CD4-positive, alpha-beta T cell treated with Interleukin-2 at 100 ng/mL for 4 hours (primary cell): ENCODE measurements at regions not wholly inside any gene's neighbourhood (a gene's known extent, or its start where the extent isn't known, plus 50 kb on each side); places are given as distances from the start of the nearest gene placed in this dataset.
"Not testable (repeated sequence)": the region's sequence is repeated elsewhere in the genome, so short reads cannot be mapped to it uniquely, and the experiment has no call there.

Experiments
- DNase-seq: peaks from one replicate; pipeline ENCODE4 v3.0.0-alpha.2; 2020; ENCODE audit warnings: low spot score

GRCh38 chr3:20637729-20638128, 451.7 kb upstream of the SGO1 start:
- DNase-seq, result no peak

GRCh38 chr3:20622304-20622703, 436.3 kb upstream of the SGO1 start:
- no peak for DNase-seq

DNA sequence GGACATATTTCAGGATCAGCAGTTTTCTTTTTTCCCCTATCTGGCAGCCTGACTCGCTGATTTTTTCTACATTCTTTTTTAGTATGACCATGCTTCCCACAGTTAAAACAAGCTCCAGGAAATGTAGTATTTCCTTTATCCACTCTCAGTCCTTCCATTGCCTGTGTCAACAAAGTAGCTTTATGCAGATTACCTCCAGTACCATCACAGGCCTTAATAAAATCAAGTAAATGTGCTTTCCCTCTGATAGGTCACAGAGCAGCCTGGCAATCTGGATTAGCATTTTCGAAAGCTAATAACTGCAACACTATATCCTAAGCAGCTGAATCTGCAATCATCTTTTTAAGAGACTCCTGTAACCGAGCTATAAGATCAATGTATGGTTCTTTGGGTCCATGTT, 432.6 kb upstream of the SGO1 start:
- not testable (repeated sequence) for DNase-seq

- not testable (repeated sequence) for DNase-seq
These were observed 432.2 kb upstream of the SGO1 start for GRCh38 chr3:20618181-20618580.

- DNase-seq, result not testable (repeated sequence)
These were observed 430.0 kb upstream of the SGO1 start for GRCh38 chr3:20615982-20616381.

DNA sequence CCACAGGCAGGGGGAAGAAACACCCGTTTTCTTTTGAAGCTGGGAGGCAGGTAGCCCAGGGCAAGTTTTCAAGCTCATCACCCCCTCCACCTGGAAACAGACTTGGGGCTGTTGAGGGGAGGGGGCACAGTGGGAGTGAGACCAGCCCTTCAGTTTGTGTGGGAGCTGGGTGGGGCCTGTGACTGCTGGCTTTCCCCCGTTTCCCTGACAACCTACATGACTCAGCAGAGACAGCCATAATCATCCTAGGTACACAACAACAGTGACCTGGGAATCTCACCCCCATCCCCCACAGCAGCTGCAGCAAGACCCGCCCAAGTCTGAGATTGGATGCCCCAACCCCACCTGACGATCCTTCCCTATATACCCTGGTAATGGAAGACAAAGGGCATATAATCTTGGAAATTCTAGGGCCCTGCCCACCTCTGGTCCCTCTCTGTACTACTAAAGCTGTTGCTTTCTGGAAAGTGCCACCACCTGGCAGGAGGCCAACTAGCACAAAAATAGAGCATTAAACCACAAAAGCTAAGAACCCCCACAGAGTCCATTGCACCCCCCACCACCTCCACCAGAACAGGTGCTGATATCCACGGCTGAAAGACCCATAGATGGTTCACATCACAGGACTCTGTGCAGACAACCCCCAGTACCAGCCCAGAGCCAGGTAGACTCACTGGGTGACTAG, 422.2 kb upstream of the SGO1 start:
- DNase-seq, result no peak

DNA sequence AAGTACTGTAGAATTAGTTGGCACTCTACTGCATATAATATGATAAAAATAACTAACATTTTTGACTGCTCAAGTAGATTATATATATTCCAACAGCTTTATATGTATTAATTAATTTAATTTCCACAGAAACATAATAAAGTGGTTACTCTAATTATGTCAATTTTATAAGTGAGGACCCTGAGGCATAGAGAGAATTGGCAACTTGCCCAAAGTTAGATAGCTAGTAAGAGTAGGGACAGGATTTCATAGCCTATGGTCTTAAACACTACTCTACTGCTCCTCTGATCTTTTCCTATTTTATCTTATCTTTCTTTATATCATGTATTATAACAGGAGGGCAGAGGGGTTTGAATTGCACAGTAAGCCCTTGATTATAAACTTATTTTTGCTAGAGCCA, 418.7 kb upstream of the SGO1 start:
- DNase-seq, result no peak

GRCh38 chr3:20589275-20589674, 403.3 kb upstream of the SGO1 start:
- no peak for DNase-seq

DNA sequence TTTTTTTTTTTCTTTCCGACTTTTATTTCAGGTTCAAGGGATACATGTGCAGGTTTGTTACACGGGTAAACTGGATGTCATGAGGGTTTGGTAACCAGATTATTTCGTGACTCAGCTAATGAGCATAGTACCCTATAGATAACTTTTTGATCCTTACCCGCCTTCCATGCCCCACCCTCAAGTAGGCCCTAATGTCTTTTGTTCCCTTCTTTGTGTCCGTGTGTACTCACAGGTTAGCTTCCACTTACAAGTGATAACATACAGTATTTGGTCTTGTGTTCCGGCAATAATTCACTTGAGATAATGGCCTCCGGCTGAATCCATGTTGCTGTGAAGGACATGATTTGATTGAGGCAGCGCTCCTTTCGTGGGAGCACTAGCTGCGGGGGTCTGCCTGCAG, 402.8 kb upstream of the SGO1 start:
- no peak for DNase-seq

DNA sequence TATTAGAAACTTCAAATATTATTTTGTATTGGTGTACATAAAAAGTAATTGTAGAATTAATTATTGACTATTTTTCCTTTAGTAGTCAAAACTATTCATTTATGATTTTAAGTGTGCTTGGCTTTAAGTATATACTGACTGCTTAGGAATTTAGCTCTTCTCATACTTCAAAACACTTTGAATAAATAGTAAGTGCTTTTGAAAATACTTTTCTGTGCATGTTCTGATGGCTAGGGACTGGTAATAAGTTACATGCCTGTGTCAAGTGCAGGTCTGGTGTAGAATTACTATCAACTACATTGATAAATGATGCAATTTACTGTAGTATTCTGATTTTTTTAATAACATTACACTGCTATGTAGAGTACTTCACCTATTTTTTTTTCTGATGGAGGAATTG, 397.6 kb upstream of the SGO1 start:
- no peak for DNase-seq

DNA sequence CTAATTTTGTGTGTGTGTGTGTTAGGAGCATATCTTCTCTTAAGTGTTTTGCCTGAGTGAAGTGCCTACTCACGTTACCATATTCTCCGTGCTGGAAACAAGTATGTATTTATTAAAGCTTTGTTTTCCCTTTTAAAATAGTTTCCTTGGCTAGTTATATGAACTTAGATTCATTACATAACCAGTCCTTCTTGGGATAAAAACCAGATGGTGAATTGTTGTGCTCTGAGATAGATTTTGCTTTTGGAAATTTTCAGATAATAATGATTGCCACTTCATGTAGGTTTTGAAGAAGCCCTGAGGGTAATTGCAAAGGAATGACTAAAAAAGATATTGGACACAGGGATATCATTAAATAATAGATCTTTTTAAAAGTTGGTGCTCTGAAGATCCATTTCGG, 390.2 kb upstream of the SGO1 start:
- DNase-seq, result no peak

DNA sequence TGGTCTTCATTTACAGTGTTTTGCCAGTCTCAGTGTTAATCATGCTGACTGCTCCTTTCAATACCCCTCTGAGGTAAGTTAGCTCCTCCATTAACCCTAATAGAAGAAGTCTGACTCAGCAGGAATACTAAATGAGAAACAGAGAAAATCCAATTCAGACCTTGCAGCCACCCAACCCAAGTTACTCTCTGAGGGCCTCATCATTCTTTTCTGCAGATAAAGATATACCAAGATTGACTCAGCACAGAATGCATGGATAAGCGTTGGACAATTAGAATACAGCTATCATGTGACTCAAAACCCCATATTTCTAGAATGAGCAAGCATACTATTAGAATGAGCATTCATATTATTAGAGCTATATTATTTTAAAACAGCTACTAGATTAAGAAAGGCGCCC, 389.1 kb upstream of the SGO1 start:
- no peak for DNase-seq

- no peak for DNase-seq
These were observed 388.7 kb upstream of the SGO1 start for GRCh38 chr3:20574746-20575145.

DNA sequence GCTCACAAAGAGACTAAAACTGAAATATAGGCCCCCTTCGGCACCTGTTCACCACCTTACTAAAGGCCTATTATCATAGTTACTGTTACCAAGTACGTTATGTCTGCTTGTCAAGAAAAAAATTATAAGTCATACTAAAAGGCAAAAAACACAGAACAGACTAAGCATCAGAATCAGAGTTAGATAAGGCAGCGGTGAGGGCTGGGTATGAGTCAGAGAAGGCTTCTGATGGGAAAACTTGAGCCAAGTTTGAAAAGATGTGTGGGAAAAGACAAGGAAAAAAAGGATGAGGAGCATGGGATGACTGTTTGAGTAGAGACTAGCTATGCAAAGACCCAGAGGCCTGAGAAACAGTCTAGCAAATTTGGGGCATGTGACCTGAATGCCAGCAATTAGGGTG, 387.2 kb upstream of the SGO1 start:
- DNase-seq, result no peak

- no peak for DNase-seq
These were observed 386.5 kb upstream of the SGO1 start for GRCh38 chr3:20572473-20572872.

- DNase-seq, result no peak
These were observed 383.3 kb upstream of the SGO1 start for GRCh38 chr3:20569310-20569709.

DNA sequence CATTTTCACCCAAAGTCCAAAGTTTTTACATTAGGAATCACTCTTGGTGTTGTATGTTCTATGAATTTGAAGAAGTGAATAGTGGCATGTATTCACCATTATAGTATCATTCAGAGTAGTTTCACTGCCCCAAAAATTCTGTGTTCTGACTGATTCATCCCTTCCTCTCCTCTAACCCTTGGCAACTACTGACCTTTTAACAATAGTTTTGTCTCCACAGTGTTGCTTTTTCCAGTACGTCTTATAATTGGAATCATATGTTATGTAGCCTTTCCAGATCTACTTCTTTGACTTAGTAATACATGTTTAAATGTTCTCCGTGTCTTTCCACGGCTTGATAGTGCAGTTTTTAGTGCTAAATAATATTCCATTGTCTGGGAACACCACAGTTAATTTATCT, 379.0 kb upstream of the SGO1 start:
- DNase-seq, result no peak

DNA sequence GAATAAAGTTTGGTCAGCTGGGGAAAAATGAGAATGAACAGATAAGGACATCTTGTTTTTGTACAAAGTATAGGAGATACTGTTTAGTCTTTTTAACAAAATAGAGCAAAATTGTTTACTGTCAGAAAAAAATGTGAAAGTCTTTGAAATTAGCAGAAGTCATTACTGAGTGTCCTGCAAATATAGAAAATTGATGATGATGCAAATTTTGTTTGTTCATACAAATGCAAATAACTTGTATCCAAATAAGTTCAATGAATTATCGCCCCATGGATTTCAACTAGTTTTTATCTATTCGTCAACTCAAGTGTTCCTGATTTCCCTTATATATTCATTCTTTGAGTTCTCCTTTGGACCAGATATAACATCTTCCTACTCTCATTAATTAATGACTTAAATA, 378.0 kb upstream of the SGO1 start:
- DNase-seq, result no peak

- no peak for DNase-seq
These were observed 377.2 kb upstream of the SGO1 start for GRCh38 chr3:20563251-20563650.

- no peak for DNase-seq
These were observed 375.2 kb upstream of the SGO1 start for GRCh38 chr3:20561166-20561565.

DNA sequence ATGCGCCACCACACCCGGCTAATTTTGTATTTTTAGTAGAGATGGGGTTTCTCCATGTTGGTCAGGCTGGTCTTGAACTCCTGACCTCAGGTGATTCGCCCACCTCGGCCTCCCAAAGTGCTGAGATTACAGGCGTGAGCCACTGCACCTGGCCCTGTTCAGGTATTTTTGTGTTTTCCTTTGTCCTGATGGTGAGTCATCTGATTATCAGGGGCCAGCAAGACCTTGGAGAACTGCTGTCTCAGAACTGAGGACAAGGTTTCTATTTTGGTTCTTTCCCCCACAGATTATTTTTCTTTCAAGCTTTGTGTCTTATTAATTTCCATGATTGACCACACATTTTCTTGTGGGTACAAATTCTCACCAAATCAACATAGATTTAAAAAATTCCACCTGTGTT, 374.4 kb upstream of the SGO1 start:
- not testable (repeated sequence) for DNase-seq

- no peak for DNase-seq
These were observed 372.2 kb upstream of the SGO1 start for GRCh38 chr3:20558161-20558560.

GRCh38 chr3:20556661-20557060, 370.7 kb upstream of the SGO1 start:
- no peak for DNase-seq

- DNase-seq, result no peak
These were observed 366.7 kb upstream of the SGO1 start for GRCh38 chr3:20552605-20553275.
